Osteocyte (in vitro differentiated cells): ENCODE measurements at regions not wholly inside any gene's neighbourhood (a gene's known extent, or its start where the extent isn't known, plus 50 kb on each side); places are given as distances from the start of the nearest gene placed in this dataset.

Experiments
- DNase-seq: peaks from one replicate; pipeline ENCODE4 v3.0.0; 2021; ENCODE audit warnings: mixed read lengths; ENCODE audit not compliant: unreplicated experiment; ENCODE audit errors: extremely low spot score
- H3K27ac Mint-ChIP-seq: one replicate; pipeline ENCODE4 v1.8.0; 2021; ENCODE audit warnings: mild to moderate bottlenecking, mixed read lengths; ENCODE audit not compliant: unreplicated experiment
- H3K27me3 Mint-ChIP-seq: one replicate; pipeline ENCODE4 v1.8.0; 2021; ENCODE audit warnings: mixed read lengths; ENCODE audit not compliant: unreplicated experiment
- H3K36me3 Mint-ChIP-seq: one replicate; pipeline ENCODE4 v1.8.0; 2021; ENCODE audit warnings: mixed read lengths; ENCODE audit not compliant: unreplicated experiment
- H3K4me1 Mint-ChIP-seq: one replicate; pipeline ENCODE4 v1.8.0; 2021; ENCODE audit warnings: mixed read lengths; ENCODE audit not compliant: unreplicated experiment
- H3K4me3 Mint-ChIP-seq: one replicate; pipeline ENCODE4 v1.8.0; 2021; ENCODE audit warnings: mild to moderate bottlenecking, moderate library complexity, mixed read lengths; ENCODE audit not compliant: unreplicated experiment
- H3K9me3 Mint-ChIP-seq: one replicate; pipeline ENCODE4 v1.8.0; 2021; ENCODE audit warnings: mixed read lengths; ENCODE audit not compliant: unreplicated experiment
- TF ChIP-seq, protein P1 (sequence below): fragments of 200-600 bp; sonication (generic); IDR thresholded peaks from 2 replicates; pipeline ENCODE4 v1.5.0; 2021; ENCODE audit warnings: antibody characterized with exemption, mild to moderate bottlenecking, moderate library complexity

DNA sequence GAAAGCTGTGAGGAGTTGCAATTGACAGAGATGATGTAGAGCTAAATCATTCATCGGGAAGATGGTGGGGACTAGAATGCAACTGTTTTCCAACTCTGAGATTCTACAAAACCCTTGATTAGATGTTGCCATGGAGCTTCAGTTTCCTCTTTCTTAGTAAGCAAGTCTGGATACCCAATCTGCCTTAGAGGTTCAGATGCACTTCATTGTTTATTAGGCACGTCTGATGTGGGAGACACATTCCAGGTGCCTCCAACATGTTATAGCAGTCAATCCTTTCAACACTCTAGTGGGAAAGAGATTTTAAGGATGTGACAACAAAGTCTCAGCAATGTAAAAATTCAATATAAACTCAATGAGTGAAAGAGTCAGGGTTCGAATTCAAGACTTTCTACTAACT lies 291.3 kb upstream of the PHYHIPL start:
- TF ChIP-seq, protein P1, sequence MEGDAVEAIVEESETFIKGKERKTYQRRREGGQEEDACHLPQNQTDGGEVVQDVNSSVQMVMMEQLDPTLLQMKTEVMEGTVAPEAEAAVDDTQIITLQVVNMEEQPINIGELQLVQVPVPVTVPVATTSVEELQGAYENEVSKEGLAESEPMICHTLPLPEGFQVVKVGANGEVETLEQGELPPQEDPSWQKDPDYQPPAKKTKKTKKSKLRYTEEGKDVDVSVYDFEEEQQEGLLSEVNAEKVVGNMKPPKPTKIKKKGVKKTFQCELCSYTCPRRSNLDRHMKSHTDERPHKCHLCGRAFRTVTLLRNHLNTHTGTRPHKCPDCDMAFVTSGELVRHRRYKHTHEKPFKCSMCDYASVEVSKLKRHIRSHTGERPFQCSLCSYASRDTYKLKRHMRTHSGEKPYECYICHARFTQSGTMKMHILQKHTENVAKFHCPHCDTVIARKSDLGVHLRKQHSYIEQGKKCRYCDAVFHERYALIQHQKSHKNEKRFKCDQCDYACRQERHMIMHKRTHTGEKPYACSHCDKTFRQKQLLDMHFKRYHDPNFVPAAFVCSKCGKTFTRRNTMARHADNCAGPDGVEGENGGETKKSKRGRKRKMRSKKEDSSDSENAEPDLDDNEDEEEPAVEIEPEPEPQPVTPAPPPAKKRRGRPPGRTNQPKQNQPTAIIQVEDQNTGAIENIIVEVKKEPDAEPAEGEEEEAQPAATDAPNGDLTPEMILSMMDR: no peak
- Mint-ChIP-seq H3K9me3 (peaks cover 13% of the 10 kb centered on the region), H3K27me3 (no peaks in the 10 kb centered on the region), H3K36me3 (peaks cover 5% of the 10 kb centered on the region), H3K4me1 (peaks cover 9% of the 10 kb centered on the region), H3K27ac (no peak overlapping the region), H3K4me3 (no peak overlapping the region)
- no peak for DNase-seq

DNA sequence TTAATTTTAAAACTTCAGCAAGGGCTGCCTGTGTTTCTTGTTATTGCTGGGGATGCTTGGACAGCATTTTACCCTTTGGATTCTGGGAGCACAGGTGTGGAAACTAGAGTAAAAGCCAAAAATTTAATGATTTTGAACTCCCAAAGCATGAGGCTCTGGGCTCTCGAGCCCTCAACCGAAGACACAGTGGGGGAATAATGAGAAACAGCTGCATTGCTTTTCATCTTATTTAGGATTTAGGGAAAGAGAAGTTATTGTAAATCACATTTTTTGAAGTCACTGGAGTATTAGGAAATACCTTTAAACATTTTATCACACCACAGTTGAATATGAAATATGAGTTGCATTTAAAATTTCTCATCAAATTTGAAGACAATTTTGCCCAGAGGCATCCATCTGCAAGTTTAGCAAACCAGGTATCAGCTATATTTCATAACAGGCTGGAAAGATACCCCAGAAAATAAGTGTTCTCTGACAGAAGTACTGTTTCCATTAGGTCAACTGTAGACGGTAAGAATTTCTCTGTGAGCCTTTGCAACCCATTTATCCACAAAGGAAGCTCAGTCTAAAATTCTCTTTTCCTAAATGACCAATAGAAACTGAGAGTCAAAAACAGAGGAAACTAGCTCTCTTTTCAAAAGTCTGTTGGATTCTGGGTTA lies 290.6 kb upstream of the PHYHIPL start:
- TF ChIP-seq, protein P1: no peak
- no peak overlapping the region for H3K4me3 Mint-ChIP-seq
- H3K9me3 Mint-ChIP-seq: peaks cover 10% of the 10 kb centered on the region
- H3K36me3 Mint-ChIP-seq: peaks cover 4% of the 10 kb centered on the region
- no peaks in the 10 kb centered on the region for H3K27me3 Mint-ChIP-seq
- no peak for DNase-seq
- peaks cover 10% of the 10 kb centered on the region for H3K4me1 Mint-ChIP-seq
- no peak overlapping the region for H3K27ac Mint-ChIP-seq

DNA sequence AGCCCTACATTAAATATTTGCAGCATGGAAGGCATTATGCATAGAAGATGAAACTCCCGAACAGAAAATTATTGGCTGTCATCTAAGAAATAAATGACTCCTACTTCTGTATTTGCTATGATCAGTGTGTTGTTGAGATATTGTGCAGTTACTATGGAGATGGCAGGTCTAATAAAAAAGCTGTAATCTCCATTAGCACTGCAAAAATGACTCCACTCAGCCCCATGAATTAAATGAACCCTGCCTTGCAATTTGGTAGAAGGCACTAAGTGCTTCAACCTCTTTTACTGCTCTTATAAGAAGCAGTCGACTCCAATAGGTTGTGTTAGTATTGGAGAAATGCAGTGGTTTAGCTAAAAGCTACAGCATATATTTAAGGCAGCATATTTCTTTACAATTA lies 290.0 kb upstream of the PHYHIPL start:
- TF ChIP-seq, protein P1: no peak
- Mint-ChIP-seq H3K9me3 (peaks cover 5% of the 10 kb centered on the region), H3K36me3 (no peaks in the 10 kb centered on the region), H3K4me3 (no peak overlapping the region), H3K27me3 (no peaks in the 10 kb centered on the region), H3K27ac (no peak overlapping the region), H3K4me1 (peaks cover 15% of the 10 kb centered on the region)
- DNase-seq: no peak

DNA sequence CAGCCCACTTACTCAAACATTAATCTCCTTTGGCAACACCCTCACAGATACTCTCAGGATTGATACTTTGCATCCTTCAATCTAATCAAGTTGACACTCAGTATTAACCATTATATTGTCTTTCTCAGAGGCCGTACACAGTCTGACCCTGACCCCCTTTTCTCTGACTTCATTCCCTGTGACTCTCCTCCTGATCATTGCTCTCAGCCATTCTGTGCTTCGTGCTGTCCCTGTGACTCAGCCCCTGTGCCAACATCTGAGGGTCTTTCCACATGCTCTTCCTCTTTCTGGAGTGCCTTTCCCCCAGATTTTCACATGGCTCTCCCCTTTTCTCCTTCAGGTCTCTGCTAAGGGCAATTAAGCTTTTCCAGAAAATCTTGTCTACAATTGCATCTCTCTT lies 289.0 kb upstream of the PHYHIPL start:
- TF ChIP-seq, protein P1: no peak
- Mint-ChIP-seq H3K36me3 (no peaks in the 10 kb centered on the region), H3K4me1 (peaks cover 24% of the 10 kb centered on the region), H3K4me3 (no peak overlapping the region), H3K27me3 (no peaks in the 10 kb centered on the region), H3K9me3 (peaks cover 2% of the 10 kb centered on the region), H3K27ac (no peak overlapping the region)
- no peak for DNase-seq

DNA sequence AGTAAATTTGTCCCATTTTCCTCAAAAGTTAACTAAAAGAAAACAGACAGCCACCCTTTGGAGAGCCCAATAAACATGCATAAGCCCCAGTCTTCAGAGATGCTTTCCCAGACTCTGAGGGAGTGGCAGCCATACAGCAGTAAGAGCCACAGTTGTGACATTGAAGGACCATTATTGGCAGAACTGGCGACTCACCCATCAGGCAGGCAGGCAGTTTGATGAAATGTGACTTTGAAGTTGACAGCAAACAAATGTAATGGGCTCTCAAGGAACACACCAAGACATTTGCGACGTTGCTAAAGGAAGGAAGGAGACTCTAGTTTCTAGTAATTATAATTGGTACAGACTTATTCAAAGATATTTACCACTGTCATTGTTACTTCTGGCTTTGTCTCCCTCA lies 287.5 kb upstream of the PHYHIPL start:
- H3K4me3 Mint-ChIP-seq: no peak overlapping the region
- no peaks in the 10 kb centered on the region for H3K27me3 Mint-ChIP-seq
- no peak for DNase-seq
- no peak overlapping the region for H3K27ac Mint-ChIP-seq
- peaks cover 23% of the 10 kb centered on the region for H3K4me1 Mint-ChIP-seq
- TF ChIP-seq, protein P1: no peak
- no peaks in the 10 kb centered on the region for H3K9me3 Mint-ChIP-seq
- H3K36me3 Mint-ChIP-seq: no peaks in the 10 kb centered on the region
